Fibroblast of the aortic adventitia (primary cell): ENCODE measurements at regions not wholly inside any gene's neighbourhood (a gene's known extent, or its start where the extent isn't known, plus 50 kb on each side); places are given as distances from the start of the nearest gene placed in this dataset.

Experiments used
- DNase-seq: peaks from one replicate; pipeline ENCODE4 v3.0.0-alpha.2; 2010; ENCODE audit warnings: low read depth
- H3K4me3 ChIP-seq: 2 replicates; pipeline ENCODE4 v1.5.1; 2011; ENCODE audit warnings: low read depth, mild to moderate bottlenecking, control low read depth, low read length, moderate library complexity
- TF ChIP-seq, protein P1 (sequence below): IDR thresholded peaks from 2 replicates; pipeline ENCODE4 v1.5.1; 2011; ENCODE audit warnings: mild to moderate bottlenecking, low read length, control low read depth, inconsistent platforms; ENCODE audit not compliant: insufficient read depth

DNA sequence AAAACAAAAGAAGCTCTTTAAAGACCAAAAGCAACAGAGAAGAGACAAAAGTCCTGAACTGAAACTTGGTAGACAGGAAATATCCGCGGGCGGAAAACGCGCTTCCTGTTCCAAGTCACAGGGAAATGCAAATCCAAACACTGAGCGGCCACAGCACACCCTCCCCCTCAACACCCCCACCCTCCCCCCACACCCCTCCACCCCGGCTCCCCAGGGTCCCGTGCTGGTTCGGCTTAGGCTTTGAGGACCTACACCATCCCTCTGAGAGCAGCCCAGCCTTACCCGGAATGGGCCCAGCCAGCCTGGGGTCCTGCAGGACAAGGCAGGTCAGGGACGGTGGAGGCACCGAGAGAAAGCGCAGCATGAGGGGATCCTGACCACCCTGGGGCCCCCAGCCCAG lies 160.4 kb downstream of the BRD1 start:
- TF ChIP-seq, protein P1, sequence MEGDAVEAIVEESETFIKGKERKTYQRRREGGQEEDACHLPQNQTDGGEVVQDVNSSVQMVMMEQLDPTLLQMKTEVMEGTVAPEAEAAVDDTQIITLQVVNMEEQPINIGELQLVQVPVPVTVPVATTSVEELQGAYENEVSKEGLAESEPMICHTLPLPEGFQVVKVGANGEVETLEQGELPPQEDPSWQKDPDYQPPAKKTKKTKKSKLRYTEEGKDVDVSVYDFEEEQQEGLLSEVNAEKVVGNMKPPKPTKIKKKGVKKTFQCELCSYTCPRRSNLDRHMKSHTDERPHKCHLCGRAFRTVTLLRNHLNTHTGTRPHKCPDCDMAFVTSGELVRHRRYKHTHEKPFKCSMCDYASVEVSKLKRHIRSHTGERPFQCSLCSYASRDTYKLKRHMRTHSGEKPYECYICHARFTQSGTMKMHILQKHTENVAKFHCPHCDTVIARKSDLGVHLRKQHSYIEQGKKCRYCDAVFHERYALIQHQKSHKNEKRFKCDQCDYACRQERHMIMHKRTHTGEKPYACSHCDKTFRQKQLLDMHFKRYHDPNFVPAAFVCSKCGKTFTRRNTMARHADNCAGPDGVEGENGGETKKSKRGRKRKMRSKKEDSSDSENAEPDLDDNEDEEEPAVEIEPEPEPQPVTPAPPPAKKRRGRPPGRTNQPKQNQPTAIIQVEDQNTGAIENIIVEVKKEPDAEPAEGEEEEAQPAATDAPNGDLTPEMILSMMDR: no peak
- DNase-seq: no peak
- H3K4me3 ChIP-seq: no peak overlapping the region

DNA sequence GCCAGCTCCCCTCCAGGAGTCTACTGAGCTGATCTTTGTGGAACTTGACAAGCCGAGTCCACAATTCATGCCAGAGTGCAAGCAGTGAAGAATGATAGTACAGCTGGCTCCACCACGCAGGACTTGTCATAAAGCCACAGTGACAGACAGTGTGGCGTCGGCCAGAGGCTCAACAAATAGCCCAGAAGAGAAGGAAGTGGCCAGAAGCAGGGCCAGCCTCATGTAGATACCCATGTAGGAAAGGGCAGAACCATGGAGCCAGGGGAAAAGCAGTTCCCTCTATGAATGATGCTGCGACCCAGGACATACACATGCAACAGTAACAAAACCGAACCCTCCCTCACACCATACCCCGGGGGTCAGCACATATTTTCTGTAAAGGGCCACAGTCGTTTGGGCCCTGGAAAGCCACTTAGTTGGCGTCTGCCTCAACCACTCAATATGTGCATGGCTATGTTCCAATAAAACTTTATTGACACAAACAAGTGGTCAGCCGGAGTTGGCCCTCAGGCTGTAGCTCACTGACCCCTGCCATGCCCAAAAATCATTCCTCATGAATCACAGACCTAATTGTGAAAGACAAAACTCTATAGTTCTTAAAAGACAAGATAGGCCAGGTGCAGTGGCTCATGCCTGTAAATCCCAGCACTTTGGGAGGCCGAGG lies 161.4 kb downstream of the BRD1 start:
- DNase-seq: no peak
- TF ChIP-seq, protein P1: no peak

DNA sequence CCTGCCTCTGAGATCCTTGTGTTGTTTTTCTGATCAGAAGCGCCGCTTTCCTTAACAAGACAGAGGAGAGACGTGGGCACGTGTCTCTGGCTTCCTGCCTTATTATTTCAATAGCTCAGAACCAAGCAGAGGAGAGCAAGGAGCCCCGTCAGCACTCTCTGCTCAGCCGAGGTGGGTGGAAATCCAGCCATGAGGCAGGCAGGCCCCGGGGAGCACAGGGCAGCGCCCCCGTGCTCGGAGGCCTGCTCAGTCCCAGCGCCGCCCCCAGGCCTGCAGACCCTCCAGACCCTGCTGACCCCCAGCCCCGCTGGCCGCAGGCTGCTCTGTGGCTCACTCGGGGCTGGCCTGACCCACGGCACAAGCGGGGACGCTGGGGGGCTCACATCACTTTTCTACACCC lies 162.8 kb downstream of the BRD1 start:
- no peak overlapping the region for H3K4me3 ChIP-seq
- TF ChIP-seq, protein P1: no peak
- DNase-seq: no peak

More for the DNA sequence above, 161.4 kb downstream of the BRD1 start:
- H3K4me3 ChIP-seq: no peak overlapping the region

DNA sequence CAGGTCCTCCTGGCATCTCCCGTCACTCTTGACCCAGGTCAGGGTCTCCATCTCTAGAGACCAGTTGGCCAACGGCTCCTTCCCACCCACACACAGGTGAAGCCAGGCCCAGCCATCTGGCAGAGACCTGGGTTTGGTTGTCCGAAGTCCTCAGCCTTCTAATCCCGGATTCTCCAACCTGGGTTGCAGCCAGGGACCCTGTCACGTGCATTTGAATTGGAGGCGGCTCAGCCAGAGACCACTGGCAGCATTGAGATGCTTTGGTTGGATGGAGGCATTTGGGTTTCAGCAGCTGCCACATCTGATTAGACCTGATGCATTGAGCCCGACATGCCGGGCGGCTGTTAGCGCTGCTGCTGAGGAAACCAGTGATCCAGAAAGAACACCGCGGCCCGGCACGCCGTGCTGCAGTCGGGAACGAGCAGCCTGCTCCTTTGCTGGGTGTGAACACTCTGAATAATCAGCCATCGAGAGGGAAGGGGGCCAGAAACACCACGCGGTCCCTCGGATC lies 163.2 kb downstream of the BRD1 start:
- no peak overlapping the region for H3K4me3 ChIP-seq
- TF ChIP-seq, protein P1: no peak
- no peak for DNase-seq

DNA sequence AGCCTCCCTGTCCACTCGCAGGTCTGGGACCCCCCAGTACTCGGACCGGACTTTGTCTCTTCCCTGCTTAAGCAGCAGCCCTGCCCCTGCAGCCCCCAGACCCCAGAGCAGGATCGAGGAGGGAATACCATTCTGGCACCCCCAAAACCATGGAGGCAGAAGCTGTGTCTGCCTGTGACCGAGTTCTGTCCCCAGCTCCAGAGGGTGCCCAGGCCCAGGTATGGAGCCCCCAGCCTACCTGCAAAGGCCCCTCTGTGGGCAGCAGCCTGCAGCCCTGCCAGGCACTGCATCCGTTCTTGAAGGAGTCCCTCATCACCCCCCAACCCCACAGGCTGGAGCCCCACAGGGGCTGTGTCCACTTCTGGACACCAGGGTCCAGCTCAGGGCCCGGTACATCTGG lies 163.8 kb downstream of the BRD1 start:
- no peak for DNase-seq
- no peak overlapping the region for H3K4me3 ChIP-seq
- TF ChIP-seq, protein P1: no peak

DNA sequence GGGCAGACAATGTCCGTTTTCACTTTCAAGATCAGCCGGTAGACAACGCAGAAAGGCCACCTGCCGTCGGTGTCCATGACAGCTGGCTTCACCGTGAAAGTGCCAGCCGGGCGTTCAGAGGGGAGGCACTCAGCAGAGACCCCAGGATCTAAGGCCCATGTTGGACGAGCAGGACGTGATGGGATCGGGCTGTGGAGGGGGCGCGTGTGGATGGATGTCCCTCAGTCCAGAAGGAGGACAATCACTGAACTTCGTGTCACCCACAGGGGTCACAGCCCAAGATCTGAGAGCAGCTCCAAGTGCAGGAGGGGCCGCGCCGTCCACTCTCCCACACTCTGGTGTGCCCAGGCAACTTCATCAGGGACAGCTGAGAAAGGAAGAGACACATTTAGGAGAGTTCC lies 164.4 kb downstream of the BRD1 start:
- TF ChIP-seq, protein P1: no peak

DNA sequence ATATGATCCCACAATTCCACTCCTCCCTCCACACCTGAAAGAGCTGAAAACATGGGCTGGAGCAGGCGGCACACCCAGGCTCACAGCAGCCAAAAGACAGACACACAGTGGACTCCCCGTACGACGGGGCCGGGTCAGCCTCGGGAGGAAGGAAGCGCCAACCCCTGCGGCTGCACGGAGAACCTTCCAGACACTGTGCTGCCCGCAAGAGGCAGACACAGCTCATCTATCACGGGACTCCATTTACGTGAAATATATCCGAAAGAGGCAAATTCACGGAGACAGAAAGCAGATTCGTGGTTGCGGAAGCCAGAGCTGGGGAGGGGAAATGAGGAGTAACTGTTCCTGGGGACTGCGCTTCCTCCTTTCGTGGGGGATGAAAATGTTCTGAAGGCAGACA lies 165.0 kb downstream of the BRD1 start:
- no peak for DNase-seq
- H3K4me3 ChIP-seq: no peak overlapping the region
- TF ChIP-seq, protein P1: no peak

More for the DNA sequence above, 164.4 kb downstream of the BRD1 start:
- no peak for DNase-seq
- no peak overlapping the region for H3K4me3 ChIP-seq
